Chondrocyte (in vitro differentiated cells): ENCODE measurements at regions not wholly inside any gene's neighbourhood (a gene's known extent, or its start where the extent isn't known, plus 50 kb on each side); places are given as distances from the start of the nearest gene placed in this dataset.
"Not testable (repeated sequence)": the region's sequence is repeated elsewhere in the genome, so short reads cannot be mapped to it uniquely, and the experiment has no call there.

Experiments
- DNase-seq: peaks from one replicate; pipeline ENCODE4 v3.0.0; 2021; ENCODE audit warnings: mixed read lengths, low spot score
- H3K27ac Mint-ChIP-seq: one replicate; pipeline ENCODE4 v1.8.0; 2021; ENCODE audit warnings: mild to moderate bottlenecking, moderate library complexity, mixed read lengths; ENCODE audit not compliant: unreplicated experiment
- H3K27me3 Mint-ChIP-seq: 2 replicates; pipeline ENCODE4 v1.8.0; 2021; ENCODE audit warnings: low read depth, mixed read lengths
- H3K36me3 Mint-ChIP-seq: 2 replicates; pipeline ENCODE4 v1.8.0; 2021; ENCODE audit warnings: low read depth, mixed read lengths
- H3K4me1 Mint-ChIP-seq: 2 replicates; pipeline ENCODE4 v1.8.0; 2021; ENCODE audit warnings: low read depth, mild to moderate bottlenecking, mixed read lengths
- H3K4me3 Mint-ChIP-seq: one replicate; pipeline ENCODE4 v1.8.0; 2021; ENCODE audit warnings: mild to moderate bottlenecking, moderate library complexity, mixed read lengths; ENCODE audit not compliant: unreplicated experiment
- H3K9me3 Mint-ChIP-seq: 2 replicates; pipeline ENCODE4 v1.8.0; 2021; ENCODE audit warnings: low read depth, mixed read lengths
- TF ChIP-seq, protein P1 (sequence below): fragments of 200-600 bp; sonication (generic); IDR thresholded peaks from 2 replicates; pipeline ENCODE4 v1.5.0; 2021; ENCODE audit warnings: antibody characterized with exemption, mild to moderate bottlenecking, moderate library complexity

GRCh38 chr4:93947286-93947685 is 118.7 kb downstream of the ATOH1 start:
- Mint-ChIP-seq H3K9me3 (no peaks in the 10 kb centered on the region), H3K36me3 (no peaks in the 10 kb centered on the region), H3K27ac (no peak overlapping the region), H3K27me3 (peaks cover 11% of the 10 kb centered on the region), H3K4me3 (no peak overlapping the region), H3K4me1 (no peaks in the 10 kb centered on the region)
- TF ChIP-seq, protein P1, sequence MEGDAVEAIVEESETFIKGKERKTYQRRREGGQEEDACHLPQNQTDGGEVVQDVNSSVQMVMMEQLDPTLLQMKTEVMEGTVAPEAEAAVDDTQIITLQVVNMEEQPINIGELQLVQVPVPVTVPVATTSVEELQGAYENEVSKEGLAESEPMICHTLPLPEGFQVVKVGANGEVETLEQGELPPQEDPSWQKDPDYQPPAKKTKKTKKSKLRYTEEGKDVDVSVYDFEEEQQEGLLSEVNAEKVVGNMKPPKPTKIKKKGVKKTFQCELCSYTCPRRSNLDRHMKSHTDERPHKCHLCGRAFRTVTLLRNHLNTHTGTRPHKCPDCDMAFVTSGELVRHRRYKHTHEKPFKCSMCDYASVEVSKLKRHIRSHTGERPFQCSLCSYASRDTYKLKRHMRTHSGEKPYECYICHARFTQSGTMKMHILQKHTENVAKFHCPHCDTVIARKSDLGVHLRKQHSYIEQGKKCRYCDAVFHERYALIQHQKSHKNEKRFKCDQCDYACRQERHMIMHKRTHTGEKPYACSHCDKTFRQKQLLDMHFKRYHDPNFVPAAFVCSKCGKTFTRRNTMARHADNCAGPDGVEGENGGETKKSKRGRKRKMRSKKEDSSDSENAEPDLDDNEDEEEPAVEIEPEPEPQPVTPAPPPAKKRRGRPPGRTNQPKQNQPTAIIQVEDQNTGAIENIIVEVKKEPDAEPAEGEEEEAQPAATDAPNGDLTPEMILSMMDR: no peak
- DNase-seq: no peak

DNA sequence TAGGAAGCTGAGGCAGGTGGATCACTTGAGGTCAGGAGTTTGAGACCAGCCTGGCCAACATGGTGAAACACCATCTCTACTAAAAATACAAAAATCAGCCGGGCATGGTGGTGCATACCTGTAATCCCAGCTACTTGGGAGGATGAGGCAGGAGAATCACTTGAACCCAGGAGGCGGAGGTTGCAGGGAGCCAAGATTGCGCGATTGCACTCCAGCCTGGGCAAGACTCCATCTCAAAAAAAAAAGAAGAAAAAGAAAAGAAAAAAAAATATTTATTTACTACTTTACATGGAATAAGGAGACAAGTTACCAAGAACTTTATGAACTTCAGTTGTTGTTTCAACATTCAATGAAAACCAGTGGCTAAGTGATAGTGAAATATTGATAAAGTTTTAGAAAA is 121.7 kb downstream of the ATOH1 start:
- H3K27ac Mint-ChIP-seq, H3K4me1 Mint-ChIP-seq, H3K4me3 Mint-ChIP-seq, DNase-seq, H3K36me3 Mint-ChIP-seq: not testable (repeated sequence)
- Mint-ChIP-seq H3K9me3 (peaks cover 13% of the 10 kb centered on the region), H3K27me3 (peaks cover 15% of the 10 kb centered on the region)

GRCh38 chr4:93957186-93957585 is 128.6 kb downstream of the ATOH1 start:
- no peak overlapping the region for H3K27ac Mint-ChIP-seq
- H3K27me3 Mint-ChIP-seq: peaks cover 5% of the 10 kb centered on the region
- H3K4me3 Mint-ChIP-seq: no peak overlapping the region
- TF ChIP-seq, protein P1: no peak
- H3K4me1 Mint-ChIP-seq: no peaks in the 10 kb centered on the region
- no peaks in the 10 kb centered on the region for H3K36me3 Mint-ChIP-seq
- peaks cover 15% of the 10 kb centered on the region for H3K9me3 Mint-ChIP-seq
- no peak for DNase-seq

DNA sequence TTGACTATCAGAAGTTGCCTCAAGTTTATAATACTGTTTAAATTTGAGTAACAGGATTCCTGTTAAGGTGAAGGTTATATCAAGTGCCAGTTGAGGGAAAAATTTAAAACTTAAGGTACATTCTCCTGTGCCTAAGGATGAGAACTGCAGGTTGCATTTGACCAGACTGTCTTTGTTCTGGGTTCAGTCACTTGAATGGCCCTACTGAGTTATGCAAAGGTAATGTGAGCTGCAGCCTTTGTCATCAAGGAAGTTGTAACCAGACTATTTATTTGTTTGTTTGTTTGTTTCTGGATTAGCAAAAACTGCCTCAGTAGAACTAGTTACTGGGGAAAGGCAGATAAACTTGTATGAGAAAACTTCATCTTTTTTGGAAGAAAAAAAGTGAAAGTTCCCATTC is 131.9 kb downstream of the ATOH1 start:
- DNase-seq: no peak
- Mint-ChIP-seq H3K9me3 (peaks cover 2% of the 10 kb centered on the region), H3K27ac (no peak overlapping the region), H3K27me3 (no peaks in the 10 kb centered on the region), H3K36me3 (no peaks in the 10 kb centered on the region), H3K4me3 (no peak overlapping the region), H3K4me1 (no peaks in the 10 kb centered on the region)
- TF ChIP-seq, protein P1: no peak

- Mint-ChIP-seq H3K36me3 (no peaks in the 10 kb centered on the region), H3K27me3 (peaks cover 1% of the 10 kb centered on the region), H3K4me3 (no peak overlapping the region), H3K4me1 (no peaks in the 10 kb centered on the region), H3K9me3 (peaks cover 2% of the 10 kb centered on the region), H3K27ac (no peak overlapping the region)
- DNase-seq: no peak
- TF ChIP-seq, protein P1: no peak
Measured at GRCh38 chr4:93960916-93961315, 132.4 kb downstream of the ATOH1 start.

DNA sequence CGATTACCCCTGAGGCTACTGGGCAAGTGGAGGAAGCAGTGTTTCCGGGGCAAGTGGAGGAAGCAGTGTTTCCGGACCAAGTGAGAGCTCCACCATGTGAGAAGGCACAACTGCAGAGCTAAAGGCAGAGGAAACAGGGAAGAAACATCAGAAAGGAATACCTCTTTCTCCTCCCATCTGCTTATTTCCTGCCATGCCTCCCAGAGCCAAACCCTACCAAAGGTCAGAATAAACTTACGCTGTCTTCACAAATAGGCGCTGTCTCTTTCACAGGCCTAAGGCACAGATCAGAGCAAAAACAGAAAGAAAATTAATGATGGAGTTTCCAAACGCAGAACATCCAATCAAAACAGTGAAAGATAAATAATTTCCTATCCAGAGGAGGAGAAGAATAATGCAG is 153.0 kb downstream of the ATOH1 start:
- Mint-ChIP-seq H3K9me3 (peaks cover 12% of the 10 kb centered on the region), H3K27me3 (no peaks in the 10 kb centered on the region), H3K4me3 (no peak overlapping the region), H3K27ac (no peak overlapping the region), H3K36me3 (no peaks in the 10 kb centered on the region), H3K4me1 (no peaks in the 10 kb centered on the region)
- TF ChIP-seq, protein P1: no peak
- no peak for DNase-seq
